HG02970 (cell line): ENCODE measurements at regions not wholly inside any gene's neighbourhood (a gene's known extent, or its start where the extent isn't known, plus 50 kb on each side); places are given as distances from the start of the nearest gene placed in this dataset.

Experiments used
- ATAC-seq: cut with Tn5 transposase; IDR thresholded peaks from one replicate; pipeline ENCODE4 v1.9.1; 2021; ENCODE audit warnings: mild to moderate bottlenecking, moderate library complexity, moderate number of reproducible peaks; ENCODE audit not compliant: unreplicated experiment, low FRiP score

DNA sequence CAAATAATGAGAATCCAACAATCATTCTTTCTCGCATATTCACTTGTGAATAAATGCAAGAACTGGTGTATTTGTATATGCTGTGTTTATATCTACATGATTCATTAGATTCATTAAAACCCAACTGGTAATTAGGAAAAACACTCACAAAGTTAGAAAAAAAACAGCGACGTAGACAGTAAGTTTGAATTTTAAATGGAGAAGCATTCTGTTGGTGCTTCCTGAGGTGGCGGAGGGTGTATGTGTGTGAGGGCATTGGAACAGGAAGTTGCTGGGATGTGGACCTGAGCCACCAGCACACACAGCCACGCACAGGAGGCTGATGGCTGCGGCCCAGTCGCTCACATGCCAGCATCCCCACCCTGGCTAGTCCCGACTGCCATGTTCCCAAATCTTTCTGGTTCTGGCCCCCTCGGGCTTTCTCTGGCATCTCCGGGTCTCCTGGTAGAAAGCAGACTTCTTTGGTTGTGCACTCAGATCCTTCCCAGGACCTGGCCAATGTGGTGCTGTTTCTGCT lies 121.6 kb upstream of the IRF2BP2 start:
- no peak for ATAC-seq

GRCh38 chr1:234730770-234731568 lies 121.0 kb upstream of the IRF2BP2 start:
- no peak for ATAC-seq

DNA sequence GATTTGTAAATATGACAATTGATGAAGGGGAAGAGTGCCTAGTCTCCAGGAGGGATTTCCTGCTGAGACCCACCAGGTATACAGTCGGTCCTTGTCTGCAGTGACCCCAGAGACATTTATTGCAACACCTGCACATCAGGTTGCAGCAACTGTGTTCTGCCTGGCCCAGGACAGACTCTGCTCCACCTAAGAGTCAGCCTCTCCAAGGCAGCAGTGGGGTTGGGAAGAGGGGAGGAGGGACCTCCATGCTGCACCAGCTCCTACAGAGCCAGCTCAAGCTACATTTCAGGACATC lies 120.4 kb upstream of the IRF2BP2 start:
- ATAC-seq, result no peak

GRCh38 chr1:234729561-234730474 lies 119.8 kb upstream of the IRF2BP2 start:
- no peak for ATAC-seq

GRCh38 chr1:234728740-234729139 lies 118.8 kb upstream of the IRF2BP2 start:
- no peak for ATAC-seq

GRCh38 chr1:234727018-234727940 lies 117.3 kb upstream of the IRF2BP2 start:
- ATAC-seq, result no peak

DNA sequence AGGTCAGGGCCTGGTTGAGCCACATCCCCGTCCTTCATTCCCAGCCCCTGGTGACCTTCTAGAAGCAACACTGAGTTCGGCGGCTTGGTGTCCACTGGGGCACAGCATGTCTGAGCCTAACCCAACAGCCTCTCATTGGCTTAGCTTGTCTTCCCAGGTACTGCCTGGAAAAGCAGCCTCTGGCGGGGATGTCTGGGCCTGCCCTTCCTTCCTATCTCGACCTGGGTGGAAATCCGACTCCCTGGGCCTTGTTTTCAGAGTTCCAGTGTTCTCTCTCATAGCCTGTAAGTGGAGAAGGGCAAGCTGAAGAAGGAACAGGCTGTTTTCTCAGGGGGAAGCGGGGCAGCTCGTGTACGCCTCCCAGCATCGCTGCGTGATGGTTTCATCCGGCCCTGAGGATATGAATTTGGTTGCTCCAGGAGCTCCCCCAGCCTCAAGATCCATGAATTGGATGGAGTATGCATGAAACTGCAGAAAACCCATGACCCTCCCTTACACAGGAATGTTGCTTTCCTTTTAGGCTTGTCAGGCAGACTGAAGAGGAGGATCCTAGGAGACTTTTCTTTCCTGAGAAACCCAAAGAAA lies 116.5 kb upstream of the IRF2BP2 start:
- ATAC-seq, result no peak

- ATAC-seq, result no peak
Measured at GRCh38 chr1:234725177-234726132, 115.5 kb upstream of the IRF2BP2 start.

DNA sequence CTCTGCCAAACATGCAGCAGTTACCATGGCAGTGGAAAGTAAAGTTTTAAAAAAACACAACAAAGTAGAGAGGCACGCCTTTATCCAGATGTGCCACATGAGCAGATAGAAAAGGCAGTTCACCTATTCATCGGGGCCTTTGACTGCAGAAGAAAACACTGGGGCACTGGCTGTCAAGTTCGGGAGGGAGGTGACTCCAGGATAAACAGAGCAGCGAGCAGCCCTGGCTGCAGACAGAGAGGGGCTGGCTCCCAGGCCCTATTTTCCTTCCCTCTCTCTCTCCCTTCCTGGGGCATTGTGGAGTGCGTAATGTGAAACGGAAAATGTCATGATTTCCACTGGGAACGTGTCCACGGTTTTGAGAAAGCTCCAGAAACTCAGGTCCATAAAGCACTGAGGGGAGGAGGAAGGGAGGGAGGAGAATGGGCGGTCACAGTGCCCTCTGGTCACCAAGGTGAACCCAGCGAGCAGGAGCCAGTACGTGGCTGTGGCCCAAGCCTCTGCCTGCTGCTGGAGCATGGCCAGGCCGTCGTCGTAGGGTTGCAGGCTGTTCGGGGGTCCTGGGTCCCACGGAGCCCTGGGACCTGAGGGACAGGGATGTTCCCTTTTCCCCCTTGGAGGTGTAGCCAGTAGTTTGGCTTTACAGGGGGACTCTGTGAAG lies 114.7 kb upstream of the IRF2BP2 start:
- peak; percentile 22 for ATAC-seq

DNA sequence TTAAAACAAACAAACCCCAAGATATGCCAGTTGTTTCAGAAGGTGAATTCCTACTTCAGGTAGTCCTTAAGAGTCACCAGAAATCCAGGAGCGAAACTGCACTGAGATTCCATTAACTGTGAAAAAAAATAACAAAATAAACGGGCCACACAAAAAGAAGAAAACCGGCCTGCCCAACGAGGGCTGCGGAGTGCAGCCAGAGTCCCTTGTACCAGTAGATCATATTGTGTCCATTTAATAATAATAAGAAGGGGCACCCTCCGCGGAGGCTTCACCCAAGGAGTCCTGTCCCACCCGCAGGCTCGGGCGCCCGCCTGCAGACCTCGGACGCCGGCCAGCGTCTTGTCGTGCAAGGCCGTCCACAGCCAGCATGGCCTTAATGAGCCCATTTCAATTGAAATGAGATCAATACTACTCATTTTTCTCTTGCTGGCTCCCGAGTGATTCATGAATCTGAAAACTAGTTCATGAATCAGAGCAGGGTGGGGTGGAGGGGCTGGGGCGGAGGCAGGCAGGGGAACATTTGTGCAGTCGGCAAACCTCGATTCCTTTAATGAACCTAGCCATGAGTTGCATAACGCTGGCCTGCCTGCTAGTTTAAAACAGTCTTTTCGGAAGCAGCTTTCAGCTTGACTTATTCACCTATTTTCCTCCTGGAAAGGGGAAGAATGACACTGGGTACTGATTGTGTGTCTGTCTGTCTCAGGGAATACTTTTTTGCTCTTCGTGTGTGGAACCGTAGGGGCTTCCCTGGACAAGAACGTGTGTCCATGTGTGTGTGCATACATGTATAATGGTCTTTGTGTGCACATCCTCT lies 113.1 kb upstream of the IRF2BP2 start:
- ATAC-seq, result no peak

DNA sequence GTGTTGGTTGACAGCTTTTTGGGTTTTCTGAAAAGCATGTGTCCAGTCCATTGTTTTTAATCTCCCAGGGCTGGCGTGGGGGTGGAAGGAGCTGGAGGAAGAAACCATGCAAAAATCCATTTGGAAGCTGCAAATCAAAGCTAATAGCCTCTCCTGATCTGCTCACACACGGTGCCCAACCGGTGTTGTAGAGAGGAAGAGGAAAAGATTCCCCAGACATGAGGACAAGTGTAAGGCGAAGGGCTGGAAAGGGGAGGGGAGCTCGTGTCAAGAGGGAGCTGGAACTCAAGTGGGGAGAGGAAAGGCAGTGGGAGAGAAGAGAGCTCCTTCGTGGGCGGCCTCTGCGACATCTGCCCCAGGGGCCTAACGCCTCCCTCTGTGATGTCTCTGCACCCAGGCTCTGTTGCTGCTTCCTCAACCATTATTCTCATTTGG lies 112.3 kb upstream of the IRF2BP2 start:
- no peak for ATAC-seq

- ATAC-seq, result no peak
Measured at GRCh38 chr1:234721476-234722269, 111.7 kb upstream of the IRF2BP2 start.

- ATAC-seq, result no peak
Measured at GRCh38 chr1:234720709-234721441, 110.9 kb upstream of the IRF2BP2 start.

- ATAC-seq, result no peak
Measured at GRCh38 chr1:234719454-234720251, 109.7 kb upstream of the IRF2BP2 start.
